Stimulated activated CD8-positive, alpha-beta memory T cell treated with anti-CD3 and anti-CD28 coated beads, Interleukin-7, amount 100 ng/mL, for 24 hours (primary cell): ENCODE measurements at regions not wholly inside any gene's neighbourhood (a gene's known extent, or its start where the extent isn't known, plus 50 kb on each side); places are given as distances from the start of the nearest gene placed in this dataset.
"Not testable (repeated sequence)": the region's sequence is repeated elsewhere in the genome, so short reads cannot be mapped to it uniquely, and the experiment has no call there.

Source experiments
- DNase-seq: peaks from one replicate; pipeline ENCODE4 v3.0.0-alpha.2; 2020; ENCODE audit warnings: low read depth

DNA sequence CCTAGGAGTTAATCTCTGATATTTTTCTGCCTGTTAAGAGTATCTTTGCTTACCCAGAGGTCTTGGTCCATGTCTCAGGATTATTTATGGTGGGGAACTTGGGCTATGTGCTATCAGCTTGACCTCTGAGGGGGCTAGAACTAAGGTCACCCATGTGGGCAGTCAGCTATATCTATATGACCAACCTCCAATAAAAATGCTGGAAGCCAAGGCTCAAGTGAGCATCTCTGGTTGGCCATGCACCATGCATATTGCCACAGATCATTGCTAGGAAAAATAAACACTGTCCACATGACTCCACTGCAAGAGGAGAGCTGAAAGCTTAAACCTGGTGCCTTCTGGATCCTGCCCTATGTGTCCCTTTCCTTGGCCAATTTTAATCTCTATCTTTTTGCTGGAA is 196.5 kb upstream of the SLC7A11 start:
- DNase-seq: no peak

DNA sequence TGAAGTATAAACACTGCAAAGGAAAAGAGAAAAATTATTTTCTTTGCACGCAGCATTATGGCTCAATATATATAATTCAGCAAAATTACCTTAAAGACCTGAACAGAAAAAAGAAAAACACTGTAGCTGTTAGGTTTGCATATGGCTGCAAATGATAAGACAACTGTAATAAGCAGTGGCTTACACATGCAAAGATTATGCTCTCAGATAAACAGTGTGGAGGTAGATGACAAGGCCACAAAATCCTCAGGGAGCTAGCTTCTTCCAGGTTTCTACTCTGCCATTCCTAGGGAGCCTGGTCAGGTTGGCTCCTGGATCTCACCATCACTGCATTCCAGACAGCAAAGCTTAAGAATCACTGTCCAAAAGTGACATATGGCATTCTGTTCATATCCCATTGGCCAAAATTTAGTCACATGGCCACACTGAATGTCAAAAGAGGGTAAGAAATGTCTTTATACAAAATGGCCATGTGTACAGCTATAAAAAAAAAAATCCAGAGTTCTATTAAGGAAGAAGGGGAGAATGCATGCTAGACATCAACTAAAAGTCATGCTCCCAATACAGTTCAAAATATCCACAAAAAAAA is 195.2 kb upstream of the SLC7A11 start:
- DNase-seq: no peak

DNA sequence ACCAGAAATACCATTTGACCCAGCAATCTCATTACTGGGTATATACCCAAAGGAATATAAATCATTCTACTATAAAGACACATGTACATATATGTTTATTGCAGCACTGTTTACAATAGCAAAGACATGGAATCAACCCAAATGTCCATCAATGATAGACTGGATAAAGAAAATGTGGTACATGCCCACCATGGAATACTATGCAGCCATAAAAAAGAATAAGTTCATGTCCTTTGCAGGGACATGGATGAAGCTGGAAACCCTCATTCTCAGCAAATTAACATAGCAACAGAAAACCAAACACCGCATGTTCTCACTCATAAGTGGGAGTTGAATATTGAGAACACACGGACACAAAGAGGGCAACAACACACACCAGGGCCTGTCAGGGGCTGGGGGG is 193.6 kb upstream of the SLC7A11 start:
- DNase-seq: not testable (repeated sequence)

DNA sequence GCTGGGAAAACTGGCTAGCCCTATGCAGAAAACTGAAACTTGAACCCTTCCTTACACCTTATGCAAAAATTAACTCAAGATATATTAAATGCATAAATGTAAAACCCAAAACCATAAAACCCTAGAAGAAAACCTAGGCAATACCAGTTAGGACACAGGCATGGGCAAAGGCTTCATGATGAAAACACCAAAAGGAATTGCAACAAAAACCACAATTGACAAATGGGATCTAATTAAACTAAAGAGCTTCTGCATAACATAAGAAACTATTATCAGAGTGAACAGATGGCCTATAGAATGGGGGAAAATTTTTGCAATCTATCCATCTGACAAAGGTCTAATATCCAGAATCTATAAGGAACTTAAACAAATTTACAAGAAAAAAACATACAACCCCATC is 192.9 kb upstream of the SLC7A11 start:
- not testable (repeated sequence) for DNase-seq

DNA sequence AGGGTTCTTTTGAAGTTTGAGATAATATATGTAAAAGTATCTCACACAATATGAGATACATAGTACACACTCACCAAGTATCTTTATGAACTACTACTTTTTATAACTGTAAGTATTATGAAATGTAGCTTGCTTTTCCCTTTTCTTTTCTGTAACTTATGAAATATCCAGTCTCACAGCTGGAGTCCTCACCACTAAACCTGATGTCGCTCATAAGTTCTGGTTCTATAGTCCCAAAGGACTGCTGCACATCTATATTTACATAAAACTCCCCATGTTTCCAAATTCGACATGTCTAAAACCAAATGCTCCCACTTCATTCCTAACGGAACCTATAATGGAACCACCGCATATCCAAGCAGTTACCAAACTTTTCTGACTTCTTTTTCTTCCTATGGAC is 186.5 kb upstream of the SLC7A11 start:
- DNase-seq: no peak

DNA sequence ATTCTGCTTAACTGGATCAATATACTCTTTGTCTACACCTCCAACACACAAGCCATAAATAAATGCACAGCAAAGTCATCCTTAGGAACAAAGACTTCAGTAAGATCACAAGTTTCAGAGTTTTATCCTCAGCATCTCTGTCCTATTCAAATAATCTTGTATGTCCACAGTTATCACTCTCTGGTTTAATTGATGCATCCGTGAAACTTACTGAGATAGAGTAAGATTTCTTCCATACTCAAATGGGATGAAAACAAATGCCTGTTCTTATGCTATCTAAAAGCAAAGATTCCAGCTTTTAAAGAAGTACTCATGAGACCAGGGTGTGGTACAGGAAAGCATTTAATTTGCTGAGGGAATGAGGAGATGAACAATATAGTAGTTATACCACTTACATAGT is 184.6 kb upstream of the SLC7A11 start:
- no peak for DNase-seq

DNA sequence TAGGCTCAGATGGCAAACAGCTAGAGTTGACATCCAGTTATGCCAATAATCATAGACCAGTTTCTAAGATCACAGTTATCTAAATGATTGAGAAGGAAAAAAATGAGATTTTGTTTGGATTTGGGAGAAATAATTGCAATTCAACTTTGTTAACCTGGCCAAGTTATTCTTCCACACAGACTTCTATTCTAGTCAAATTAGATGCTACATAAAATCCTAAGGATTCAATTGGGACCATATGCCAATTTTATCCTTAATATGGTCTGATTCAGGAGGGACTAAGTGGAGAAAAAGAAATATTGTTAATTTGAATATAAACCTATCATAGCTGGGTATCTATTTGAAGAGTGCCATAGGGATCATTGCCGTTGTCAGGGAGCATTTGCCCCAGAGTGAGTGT is 178.3 kb upstream of the SLC7A11 start:
- no peak for DNase-seq

DNA sequence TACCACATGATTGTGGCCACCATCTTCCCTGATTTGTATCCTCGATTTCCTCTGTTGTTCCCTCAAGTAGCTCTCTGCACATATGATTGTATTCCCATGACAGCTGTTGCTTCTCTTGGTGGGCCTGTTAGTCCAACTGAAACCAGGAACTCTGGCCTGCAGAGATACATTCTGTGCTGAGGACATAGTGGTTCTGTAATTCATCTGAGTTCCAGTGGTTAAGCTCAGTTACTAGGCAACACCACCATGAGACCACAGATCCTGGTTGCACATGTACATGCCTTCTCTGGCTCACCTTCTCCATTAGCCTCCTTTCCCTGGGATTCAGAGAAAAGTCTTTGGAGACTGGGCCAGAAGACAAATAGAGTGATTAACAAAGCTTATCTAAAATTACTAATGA is 172.1 kb upstream of the SLC7A11 start:
- no peak for DNase-seq

DNA sequence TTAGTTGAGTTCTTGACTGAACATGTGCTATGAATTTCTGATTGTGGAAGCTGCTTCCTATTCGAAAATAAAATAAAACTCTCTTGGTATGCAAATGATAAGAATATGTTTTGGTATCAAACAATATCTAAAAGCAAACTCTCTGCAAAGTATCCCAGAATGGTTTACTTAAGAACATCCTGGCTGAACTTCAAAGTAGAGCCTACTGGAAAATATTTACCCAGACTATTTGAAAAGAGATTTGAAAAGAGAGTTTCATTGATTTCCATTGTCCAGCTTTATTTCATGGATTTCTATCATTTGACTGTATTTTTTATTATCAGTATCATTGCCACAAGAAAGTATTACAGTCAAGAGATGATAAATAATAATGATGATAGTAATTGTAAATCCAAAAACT is 171.1 kb upstream of the SLC7A11 start:
- DNase-seq: no peak

DNA sequence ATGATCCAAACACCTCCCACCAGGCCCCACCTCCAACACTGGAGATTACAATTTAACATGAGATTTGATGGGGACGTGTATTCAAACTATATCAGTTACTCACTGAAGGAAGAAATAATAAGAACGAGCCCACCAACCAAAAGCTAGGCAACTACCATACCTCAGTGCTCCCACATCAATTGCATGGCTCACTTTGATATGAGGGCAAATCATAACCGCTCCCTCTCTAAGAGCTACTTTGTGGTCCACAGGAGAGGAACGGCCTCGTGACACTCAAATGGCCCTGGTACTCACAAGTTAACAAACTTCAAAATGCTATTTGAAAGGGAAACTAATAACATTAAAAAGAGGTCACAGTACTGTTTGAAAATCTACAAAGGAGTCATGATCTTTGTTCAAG is 170.7 kb upstream of the SLC7A11 start:
- no peak for DNase-seq

DNA sequence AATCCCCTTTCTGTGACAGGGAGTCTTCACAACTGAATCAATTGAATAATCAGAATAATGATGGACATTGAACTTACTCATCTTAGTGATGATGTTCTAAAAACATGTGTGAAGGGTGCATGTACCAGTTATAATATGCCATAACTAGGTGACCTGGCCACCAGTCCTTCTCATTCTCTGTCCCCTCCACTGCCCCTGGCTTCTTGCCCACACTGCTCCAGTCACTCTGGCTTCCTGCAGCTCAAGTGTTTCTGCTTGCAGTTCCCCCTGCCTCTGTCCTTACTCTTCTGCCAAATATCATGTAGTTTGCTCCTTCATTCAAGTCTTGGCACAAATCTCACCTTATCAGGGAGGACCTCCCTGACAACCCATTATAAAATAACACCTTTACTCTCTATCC is 168.1 kb upstream of the SLC7A11 start:
- DNase-seq: no peak

DNA sequence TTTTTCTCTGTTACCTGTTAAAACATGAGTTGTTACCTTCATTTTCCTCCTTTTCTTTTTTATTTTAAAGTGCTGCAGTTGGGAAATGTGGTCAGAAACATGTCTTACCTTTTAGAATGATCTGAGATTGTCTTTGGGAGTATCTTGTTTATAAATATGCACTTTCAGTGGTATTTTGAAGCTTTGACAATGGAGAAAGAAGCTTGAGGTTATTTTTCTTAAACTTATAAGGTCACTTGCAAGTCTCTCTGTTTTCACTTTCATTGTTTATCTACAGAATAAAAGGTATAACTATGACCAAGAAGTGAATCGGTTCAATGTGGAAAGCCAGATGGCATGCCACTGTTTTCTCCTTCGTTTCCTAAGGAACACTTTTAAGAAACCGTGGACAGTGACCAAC is 167.5 kb upstream of the SLC7A11 start:
- DNase-seq: no peak

DNA sequence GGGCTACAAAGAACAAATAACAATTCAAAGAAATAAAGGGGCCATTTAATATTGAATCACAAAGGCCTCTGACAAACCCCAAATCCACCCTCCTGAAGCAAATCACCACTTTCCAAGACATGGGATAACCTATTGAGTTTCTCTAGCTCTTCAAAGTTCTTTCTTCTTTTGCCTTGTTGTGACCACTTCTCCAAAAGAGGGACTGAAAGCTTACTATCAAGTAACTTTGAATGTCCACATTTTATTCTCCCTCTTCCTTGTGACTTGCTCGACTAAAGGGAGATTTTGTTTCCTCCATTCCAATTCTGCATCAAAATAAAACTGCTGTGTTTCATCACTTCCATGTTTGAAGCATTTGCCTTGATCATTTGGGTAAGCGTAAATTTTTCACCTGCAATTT is 166.6 kb upstream of the SLC7A11 start:
- no peak for DNase-seq

DNA sequence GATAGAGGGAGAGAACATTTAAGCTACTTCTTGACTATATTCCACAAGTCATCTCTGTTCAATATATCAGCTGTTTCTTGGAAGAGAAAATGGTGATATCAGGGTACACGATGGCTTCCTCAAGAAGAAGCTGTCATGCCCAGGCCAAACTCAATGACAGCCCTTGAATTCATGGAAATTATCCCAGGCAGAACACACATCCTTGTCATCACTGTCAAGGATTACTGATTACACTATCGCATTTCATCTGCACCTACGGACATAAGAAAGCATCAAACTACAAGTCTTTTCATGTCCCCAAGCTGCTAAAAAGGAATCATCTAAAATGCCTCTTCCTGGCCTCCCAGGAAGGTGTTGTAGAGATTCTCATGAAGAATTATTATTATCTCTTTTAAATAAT is 165.2 kb upstream of the SLC7A11 start:
- DNase-seq: no peak

DNA sequence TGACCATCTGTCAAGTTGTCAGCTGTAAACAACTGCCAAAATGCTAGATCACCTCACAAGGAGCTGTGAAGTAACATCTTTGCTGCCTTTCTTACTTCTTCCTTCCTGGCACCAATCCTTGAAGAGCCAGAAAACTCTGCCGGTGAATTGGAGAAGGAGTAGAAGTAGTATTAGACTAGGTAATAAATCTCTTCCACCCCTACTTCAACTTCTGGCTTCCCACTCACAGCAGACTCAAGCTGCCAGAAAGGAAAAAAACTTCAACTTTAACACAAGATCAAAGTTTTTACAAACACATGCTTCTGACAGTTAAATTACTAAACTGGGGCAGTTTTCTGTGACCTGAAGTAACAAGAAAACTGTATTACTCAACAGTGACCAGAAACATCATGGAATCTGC is 164.7 kb upstream of the SLC7A11 start:
- no peak for DNase-seq

DNA sequence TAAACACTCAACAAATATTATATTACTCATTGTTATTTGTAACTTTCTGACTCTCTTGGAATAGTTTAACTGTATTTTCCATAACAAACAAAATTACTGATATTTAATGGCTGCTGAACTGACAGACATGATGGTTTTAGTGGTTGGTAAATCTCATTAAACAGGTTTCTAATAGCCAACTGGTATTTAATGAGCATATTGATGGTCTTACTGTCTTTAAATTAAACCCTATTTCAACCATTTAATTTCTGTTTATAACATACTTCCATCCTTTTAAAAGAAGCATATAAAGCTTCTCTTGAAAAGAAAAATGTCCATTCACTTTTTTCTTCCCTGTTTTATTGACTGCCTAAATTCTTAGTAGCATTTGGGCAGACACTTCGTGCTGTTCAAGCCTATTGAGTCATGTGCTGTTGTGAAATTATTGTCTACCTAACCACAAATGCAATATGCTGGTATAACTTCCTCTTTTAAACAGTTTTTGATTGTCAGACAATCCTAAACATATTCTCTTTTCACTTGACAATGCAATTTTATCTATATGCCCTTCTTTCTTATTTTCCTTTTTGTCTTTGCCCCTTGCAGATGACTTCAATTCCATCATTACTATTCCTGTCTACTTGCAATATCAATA is 163.9 kb upstream of the SLC7A11 start:
- no peak for DNase-seq

DNA sequence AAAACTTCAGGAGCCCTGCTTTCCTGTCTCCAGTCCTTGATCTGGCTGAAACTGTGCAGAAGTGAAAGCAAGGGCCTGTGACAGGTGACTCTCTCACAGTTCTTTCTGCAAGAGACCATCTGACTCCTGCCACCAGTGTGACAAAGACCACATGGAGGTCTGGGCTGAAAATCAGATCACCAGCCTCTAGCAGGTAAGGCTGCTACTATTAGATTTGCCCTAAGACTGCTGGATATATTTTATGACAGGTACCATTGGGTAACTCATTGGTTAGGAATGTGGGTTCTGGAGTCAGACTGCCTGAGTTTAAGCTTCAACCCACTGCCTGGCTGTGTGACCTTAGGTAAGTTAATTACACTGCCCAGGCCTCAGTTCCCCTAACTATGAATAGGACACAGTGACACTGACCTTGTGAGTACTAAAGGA is 163.3 kb upstream of the SLC7A11 start:
- DNase-seq: no peak

DNA sequence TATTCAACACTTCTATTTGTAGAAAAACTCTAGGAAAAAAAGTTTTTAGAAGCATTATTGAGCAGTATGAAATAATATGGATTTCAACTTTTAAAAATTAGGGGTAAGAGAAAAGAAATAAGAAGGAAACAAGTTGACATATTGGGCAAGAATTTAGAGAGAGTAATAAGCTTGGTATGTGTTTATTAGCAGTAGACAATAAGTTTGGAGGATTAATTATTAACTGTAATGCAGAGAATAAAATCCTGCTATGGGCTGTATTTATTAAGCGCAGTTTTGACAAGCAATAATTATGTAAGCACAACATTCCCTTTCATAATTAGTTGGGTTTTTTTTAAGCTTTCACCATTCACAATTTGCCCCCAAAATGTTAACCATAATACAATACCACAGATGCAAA is 162.7 kb upstream of the SLC7A11 start:
- DNase-seq: no peak

DNA sequence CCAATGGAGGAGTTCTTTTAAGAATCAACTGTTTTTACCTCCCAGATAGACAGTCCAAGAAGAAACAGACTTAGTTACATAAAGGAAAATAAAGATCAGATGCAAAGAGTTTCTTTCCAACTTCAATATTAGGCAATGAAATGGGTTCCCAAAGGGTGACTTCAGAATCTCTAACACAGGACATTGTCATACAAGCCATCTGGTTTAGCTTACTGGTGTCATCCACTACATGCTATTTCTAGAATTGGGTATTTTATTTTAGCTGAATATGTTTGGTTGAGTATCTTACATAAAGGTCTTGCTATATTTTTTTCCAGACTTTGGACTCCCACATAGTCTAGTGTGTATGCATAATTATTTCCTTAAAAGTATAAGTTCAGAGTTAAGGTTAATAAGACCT is 162.1 kb upstream of the SLC7A11 start:
- no peak for DNase-seq

DNA sequence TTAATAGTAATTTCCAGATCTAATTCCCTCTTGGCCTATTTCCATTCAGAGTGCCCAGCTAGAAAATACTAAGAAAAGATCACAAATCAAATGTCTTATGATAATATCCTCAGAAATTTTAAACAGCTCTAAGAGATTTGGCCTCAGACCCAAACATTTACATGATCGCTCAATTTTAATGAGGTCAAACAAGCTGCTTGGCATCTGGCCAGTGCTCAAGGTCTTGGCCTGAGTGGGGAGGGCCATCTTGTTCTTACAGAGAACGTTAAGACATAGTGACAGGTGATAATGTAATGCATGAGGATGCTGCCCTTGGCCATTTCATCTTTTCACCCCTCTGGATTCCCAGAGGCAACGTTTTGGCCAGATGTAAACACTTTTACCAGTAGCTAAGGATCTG is 159.2 kb upstream of the SLC7A11 start:
- no peak for DNase-seq

DNA sequence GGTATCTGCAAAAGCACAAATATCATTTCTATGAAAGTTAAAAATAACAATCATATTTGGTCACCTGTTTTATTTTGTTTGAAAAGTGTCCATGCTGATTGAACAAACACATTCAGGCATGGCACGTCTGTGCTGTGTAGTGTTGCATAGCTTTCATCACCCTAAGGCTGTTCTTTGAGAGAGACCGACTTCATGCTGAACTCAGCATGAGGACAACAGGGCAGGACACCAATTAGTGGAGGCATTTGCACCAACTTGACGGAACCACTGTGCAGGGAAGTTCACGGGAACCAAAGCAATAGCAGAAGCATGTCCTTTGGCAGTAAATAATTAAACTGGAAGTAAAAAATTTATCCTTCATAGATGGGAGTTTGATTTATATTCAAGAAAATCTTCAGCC is 158.4 kb upstream of the SLC7A11 start:
- no peak for DNase-seq

DNA sequence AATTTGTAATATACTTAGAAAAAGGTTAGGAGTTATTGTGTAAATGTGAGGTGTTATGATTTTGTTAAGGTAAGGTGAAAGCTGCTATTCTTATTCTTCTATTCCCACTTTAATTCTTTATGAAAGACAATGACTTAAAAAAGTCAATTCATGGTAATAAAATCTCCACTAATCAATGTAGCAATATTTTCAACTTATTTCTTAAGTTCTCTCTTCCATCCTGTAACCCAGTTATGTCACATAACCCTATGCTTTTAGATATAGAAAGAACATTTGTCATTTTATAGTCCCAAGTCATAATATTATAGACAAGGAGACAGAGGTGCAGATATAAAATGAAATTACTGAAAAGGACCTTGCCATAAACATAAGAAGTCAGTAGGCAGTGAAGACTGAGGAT is 157.9 kb upstream of the SLC7A11 start:
- DNase-seq: no peak

DNA sequence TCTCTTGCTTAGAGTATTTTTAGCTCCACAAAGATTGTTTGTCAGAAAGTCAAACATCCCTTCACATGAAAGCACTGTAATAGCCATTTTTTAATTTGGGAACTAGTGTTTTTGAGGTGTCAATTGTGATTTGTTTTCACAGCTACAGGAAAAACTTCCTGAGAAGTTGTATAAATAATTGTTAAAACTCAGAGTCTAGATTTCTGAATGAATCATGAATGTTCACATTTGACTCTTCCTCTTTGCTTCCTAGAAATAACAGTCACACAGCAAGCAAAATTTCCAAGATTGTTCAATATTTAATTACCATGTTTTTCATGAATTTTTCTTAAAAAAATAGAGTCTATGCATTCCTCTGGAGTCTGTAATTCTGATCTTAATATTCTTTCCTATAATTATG is 156.9 kb upstream of the SLC7A11 start:
- DNase-seq: no peak

DNA sequence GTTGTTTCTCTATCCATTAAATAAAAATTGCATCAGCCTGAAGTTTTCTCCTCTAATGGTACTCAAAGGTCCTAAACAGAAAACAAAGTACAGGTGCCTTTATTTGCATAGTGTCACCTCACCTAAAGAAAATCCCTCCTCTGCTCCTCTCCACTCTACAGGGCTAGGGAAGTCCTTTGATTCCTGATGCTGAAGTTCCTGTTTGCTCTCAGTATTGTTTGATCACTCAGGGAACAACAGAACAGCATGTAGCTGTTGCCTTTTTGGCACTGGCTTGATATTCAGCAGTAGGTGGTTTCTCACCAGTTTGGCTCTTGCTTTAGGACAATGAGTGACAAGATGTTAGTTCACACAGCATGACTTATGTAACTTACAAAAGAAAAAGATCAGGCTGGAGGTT is 156.2 kb upstream of the SLC7A11 start:
- no peak for DNase-seq
